Activated T-cell treated with anti-CD3 and anti-CD28 coated beads, Interleukin-2, amount 50 U/mL, for 72 hours (primary cell): ENCODE measurements at regions not wholly inside any gene's neighbourhood (a gene's known extent, or its start where the extent isn't known, plus 50 kb on each side); places are given as distances from the start of the nearest gene placed in this dataset.

ENCODE experiments used
- ATAC-seq, 2 donors: fragments of 150-1000 bp; cut with Tn5 transposase; replicated peaks in 1 of 2; 2 replicates each; pipeline ENCODE4 v1.10.0; 2021; ENCODE audit warnings: moderate library complexity in 2 of 2, mild to moderate bottlenecking in 1 of 2
- DNase-seq, 2 donors: peaks; one replicate each; pipeline ENCODE4 v3.0.0; 2021 to 2022; ENCODE audit warnings: mixed read lengths in 1 of 2
- H3K27ac Mint-ChIP-seq: one replicate; pipeline ENCODE4 v1.8.0; 2022; ENCODE audit warnings: mild to moderate bottlenecking, moderate library complexity, mixed read lengths
- H3K27me3 Mint-ChIP-seq: one replicate; pipeline ENCODE4 v1.8.0; 2022; ENCODE audit warnings: low read depth, mixed read lengths
- H3K36me3 Mint-ChIP-seq, 2 donors: one replicate each; pipeline ENCODE4 v1.8.0; 2022; ENCODE audit warnings: mixed read lengths in 2 of 2, mild to moderate bottlenecking in 1 of 2; ENCODE audit not compliant: insufficient read depth in 2 of 2
- H3K4me1 Mint-ChIP-seq: one replicate; pipeline ENCODE4 v1.8.0; 2022; ENCODE audit warnings: low read depth, mixed read lengths
- H3K4me3 Mint-ChIP-seq, 2 donors: one replicate each; pipeline ENCODE4 v1.8.0; 2022; ENCODE audit warnings: mild to moderate bottlenecking in 2 of 2, mixed read lengths in 2 of 2, moderate library complexity in 2 of 2
- H3K9me3 Mint-ChIP-seq, 2 donors: one replicate each; pipeline ENCODE4 v1.8.0; 2022; ENCODE audit warnings: mixed read lengths in 2 of 2

- H3K27ac Mint-ChIP-seq = no peak overlapping the region
- H3K4me3 Mint-ChIP-seq = no peak overlapping the region
- no peak for ATAC-seq
- H3K27me3 Mint-ChIP-seq = no peaks in the 10 kb centered on the region
- H3K36me3 Mint-ChIP-seq = no peaks in the 10 kb centered on the region
- no peaks in the 10 kb centered on the region for H3K4me1 Mint-ChIP-seq
- peaks cover 0 to 2% of the 10 kb centered on the region in 2 donors for H3K9me3 Mint-ChIP-seq
- no peak for DNase-seq
Observed at GRCh38 chr9:107898761-107899160, 409.2 kb upstream of the KLF4 start.

GRCh38 chr9:107896544-107896943 lies 407.0 kb upstream of the KLF4 start:
- no peaks in the 10 kb centered on the region for H3K4me1 Mint-ChIP-seq
- H3K27me3 Mint-ChIP-seq = no peaks in the 10 kb centered on the region
- DNase-seq (no peak), ATAC-seq (no peak)
- peaks cover 4 to 6% of the 10 kb centered on the region in 2 donors for H3K9me3 Mint-ChIP-seq
- no peak overlapping the region for H3K4me3 Mint-ChIP-seq
- H3K27ac Mint-ChIP-seq = no peak overlapping the region
- peaks cover 0 to 4% of the 10 kb centered on the region in 2 donors for H3K36me3 Mint-ChIP-seq

- no peak for DNase-seq
- Mint-ChIP-seq H3K4me1 (no peaks in the 10 kb centered on the region), H3K36me3 (peaks cover 0 to 4% of the 10 kb centered on the region in 2 donors), H3K27me3 (no peaks in the 10 kb centered on the region), H3K4me3 (no peak overlapping the region), H3K9me3 (peaks cover 4 to 6% of the 10 kb centered on the region in 2 donors), H3K27ac (no peak overlapping the region)
- ATAC-seq = no peak
Observed at GRCh38 chr9:107895501-107896001, 406.0 kb upstream of the KLF4 start.

DNA sequence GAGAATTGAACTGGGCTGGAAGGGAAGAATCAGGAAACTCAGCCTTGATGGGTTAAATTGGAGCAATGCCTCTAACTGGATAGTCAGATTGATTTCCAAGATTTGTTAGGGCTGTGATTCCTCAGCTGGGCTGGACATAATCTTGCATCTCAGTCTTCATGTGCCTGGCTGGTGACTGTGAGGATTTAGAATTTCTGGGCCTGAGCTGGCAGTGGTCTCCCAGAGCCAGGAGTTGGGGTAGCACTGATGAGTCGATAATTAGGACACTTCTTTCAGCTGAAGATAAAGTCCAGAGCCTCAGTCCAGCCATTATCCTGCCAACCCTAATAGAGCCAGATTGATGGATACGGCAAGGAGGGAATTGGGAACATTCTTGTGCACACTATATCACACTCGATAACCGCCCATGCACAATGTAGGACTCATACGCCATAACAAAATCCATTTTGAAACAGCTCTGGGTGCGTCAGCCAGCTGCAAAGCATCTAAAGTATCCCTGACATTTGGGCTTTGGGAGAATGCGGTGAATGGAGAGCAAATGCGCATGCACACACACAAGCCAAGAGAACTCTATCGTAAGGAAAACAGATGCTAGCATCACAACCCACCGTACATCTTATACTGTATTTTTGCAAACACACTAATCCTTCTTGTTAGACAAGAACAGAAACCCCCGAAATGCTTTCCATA lies 405.1 kb upstream of the KLF4 start:
- Mint-ChIP-seq H3K27me3 (no peaks in the 10 kb centered on the region), H3K27ac (no peak overlapping the region), H3K4me1 (no peaks in the 10 kb centered on the region), H3K9me3 (peaks cover 6 to 7% of the 10 kb centered on the region in 2 donors), H3K36me3 (peaks cover 0 to 4% of the 10 kb centered on the region in 2 donors), H3K4me3 (no peak overlapping the region)
- ATAC-seq = no peak
- no peak for DNase-seq

GRCh38 chr9:107890921-107891465 lies 401.4 kb upstream of the KLF4 start:
- Mint-ChIP-seq H3K36me3 (peaks cover 0 to 6% of the 10 kb centered on the region in 2 donors), H3K27ac (no peak overlapping the region), H3K4me3 (no peak overlapping the region), H3K4me1 (no peaks in the 10 kb centered on the region), H3K27me3 (no peaks in the 10 kb centered on the region), H3K9me3 (peaks cover 8 to 10% of the 10 kb centered on the region in 2 donors)
- no peak for ATAC-seq
- no peak for DNase-seq

DNA sequence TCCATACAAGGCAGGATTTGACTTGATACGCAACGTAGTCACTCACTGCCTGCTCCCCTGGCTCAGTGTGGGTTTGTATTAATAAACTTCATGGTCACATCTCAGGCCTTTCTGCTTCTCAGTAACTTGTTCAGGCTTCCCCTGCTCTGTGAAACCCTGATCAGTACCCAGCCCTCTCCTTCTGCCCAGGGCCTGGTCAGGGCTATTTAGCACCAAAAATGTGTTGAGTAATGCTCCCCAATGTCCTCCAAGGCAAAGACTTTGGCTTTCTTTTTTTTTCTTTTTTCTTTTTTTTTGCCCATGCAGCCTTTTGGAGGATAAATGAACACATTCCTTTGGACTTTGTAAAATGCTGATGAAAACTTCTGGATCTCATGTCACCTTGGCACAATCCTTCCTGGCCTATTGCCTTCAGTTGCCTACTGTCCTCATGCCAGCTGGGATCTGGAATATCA lies 399.2 kb upstream of the KLF4 start:
- peaks cover 0 to 6% of the 10 kb centered on the region in 2 donors for H3K36me3 Mint-ChIP-seq
- no peak overlapping the region for H3K27ac Mint-ChIP-seq
- no peak for ATAC-seq
- H3K4me3 Mint-ChIP-seq = no peak overlapping the region
- peaks cover 9 to 10% of the 10 kb centered on the region in 2 donors for H3K9me3 Mint-ChIP-seq
- H3K27me3 Mint-ChIP-seq = no peaks in the 10 kb centered on the region
- no peak for DNase-seq
- H3K4me1 Mint-ChIP-seq = no peaks in the 10 kb centered on the region

DNA sequence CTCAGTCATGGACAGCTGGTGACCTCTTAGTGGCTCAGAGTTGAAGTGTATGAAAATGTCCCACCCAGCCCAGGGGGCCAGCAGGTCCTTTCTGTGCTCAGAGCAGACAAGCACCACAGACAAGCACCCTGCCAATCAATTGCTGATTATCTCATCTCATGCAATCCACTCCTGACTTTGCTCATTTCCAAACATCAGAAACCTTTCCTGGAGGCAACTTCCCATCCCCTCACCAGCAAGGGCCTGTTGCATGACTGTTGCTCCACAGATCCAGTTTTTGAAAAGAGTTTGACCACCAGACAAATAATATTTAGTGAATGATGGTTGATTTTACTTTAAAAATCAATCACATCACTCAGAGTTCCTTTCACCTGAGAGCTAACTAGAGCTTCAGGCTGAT lies 397.3 kb upstream of the KLF4 start:
- Mint-ChIP-seq H3K27me3 (no peaks in the 10 kb centered on the region), H3K4me1 (no peaks in the 10 kb centered on the region), H3K27ac (no peak overlapping the region), H3K4me3 (no peak overlapping the region), H3K9me3 (peaks cover 7 to 8% of the 10 kb centered on the region in 2 donors), H3K36me3 (peaks cover 0 to 3% of the 10 kb centered on the region in 2 donors)
- ATAC-seq (no peak), DNase-seq (no peak)

- peaks cover 3 to 6% of the 10 kb centered on the region in 2 donors for H3K9me3 Mint-ChIP-seq
- H3K27me3 Mint-ChIP-seq = no peaks in the 10 kb centered on the region
- no peak overlapping the region for H3K27ac Mint-ChIP-seq
- H3K4me1 Mint-ChIP-seq = no peaks in the 10 kb centered on the region
- H3K4me3 Mint-ChIP-seq = no peak overlapping the region
- DNase-seq = no peak
- ATAC-seq = no peak
- no peaks in the 10 kb centered on the region for H3K36me3 Mint-ChIP-seq
Observed at GRCh38 chr9:107883496-107884124, 394.0 kb upstream of the KLF4 start.

- Mint-ChIP-seq H3K4me3 (no peak overlapping the region), H3K27me3 (no peaks in the 10 kb centered on the region), H3K9me3 (peaks cover 0 to 4% of the 10 kb centered on the region in 2 donors), H3K4me1 (no peaks in the 10 kb centered on the region), H3K36me3 (no peaks in the 10 kb centered on the region), H3K27ac (no peak overlapping the region)
- DNase-seq (no peak), ATAC-seq (no peak)
Observed at GRCh38 chr9:107881626-107882300, 392.2 kb upstream of the KLF4 start.

GRCh38 chr9:107878462-107878861 lies 388.9 kb upstream of the KLF4 start:
- ATAC-seq = no peak
- no peak overlapping the region for H3K27ac Mint-ChIP-seq
- H3K4me1 Mint-ChIP-seq = no peaks in the 10 kb centered on the region
- H3K27me3 Mint-ChIP-seq = no peaks in the 10 kb centered on the region
- DNase-seq = no peak
- peaks cover 0 to 8% of the 10 kb centered on the region in 2 donors for H3K9me3 Mint-ChIP-seq
- H3K36me3 Mint-ChIP-seq = no peaks in the 10 kb centered on the region
- H3K4me3 Mint-ChIP-seq = no peak overlapping the region

DNA sequence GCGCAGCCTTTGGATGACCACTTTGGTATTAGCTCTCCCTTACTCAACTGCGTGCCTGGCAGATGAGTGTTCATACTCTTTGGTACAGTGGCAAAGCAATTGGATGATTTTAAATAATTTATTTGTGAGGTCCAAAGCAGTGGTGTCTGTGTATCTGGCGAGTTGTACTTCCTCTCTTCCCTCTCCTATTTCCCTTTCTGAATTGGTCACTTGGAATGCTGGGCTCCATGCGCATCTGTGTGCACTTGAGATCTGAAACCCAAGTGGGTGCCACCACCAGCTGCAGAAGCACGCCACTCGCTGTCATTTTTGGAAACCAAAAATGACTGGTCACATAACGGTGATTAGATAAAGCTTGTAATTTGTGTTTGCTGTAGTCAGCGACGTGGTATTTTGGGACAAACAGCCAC lies 386.0 kb upstream of the KLF4 start:
- Mint-ChIP-seq H3K4me3 (no peak overlapping the region), H3K4me1 (no peaks in the 10 kb centered on the region), H3K36me3 (no peaks in the 10 kb centered on the region), H3K27ac (no peak overlapping the region), H3K9me3 (peaks cover 0 to 11% of the 10 kb centered on the region in 2 donors), H3K27me3 (no peaks in the 10 kb centered on the region)
- ATAC-seq (no peak), DNase-seq (no peak)

GRCh38 chr9:107874591-107875369 lies 385.2 kb upstream of the KLF4 start:
- ATAC-seq = no peak

More at GRCh38 chr9:107874591-107875369, 385.2 kb upstream of the KLF4 start:
- DNase-seq = no peak
- H3K4me1 Mint-ChIP-seq = no peaks in the 10 kb centered on the region
- H3K36me3 Mint-ChIP-seq = no peaks in the 10 kb centered on the region
- no peak overlapping the region for H3K4me3 Mint-ChIP-seq
- peaks cover 0 to 11% of the 10 kb centered on the region in 2 donors for H3K9me3 Mint-ChIP-seq
- no peaks in the 10 kb centered on the region for H3K27me3 Mint-ChIP-seq
- H3K27ac Mint-ChIP-seq = no peak overlapping the region
